GM04504 (cell line): ENCODE measurements at regions not wholly inside any gene's neighbourhood (a gene's known extent, or its start where the extent isn't known, plus 50 kb on each side); places are given as distances from the start of the nearest gene placed in this dataset.
"Not testable (repeated sequence)": the region's sequence is repeated elsewhere in the genome, so short reads cannot be mapped to it uniquely, and the experiment has no call there.

Source experiments
- DNase-seq: peaks from one replicate; pipeline ENCODE4 v3.0.0-alpha.2; 2012; ENCODE audit warnings: low read depth

- DNase-seq = no peak
Measured at GRCh38 chr7:81181066-81181465, 262.2 kb upstream of the SEMA3C start.

- no peak for DNase-seq
Measured at GRCh38 chr7:81180573-81180972, 261.7 kb upstream of the SEMA3C start.

- no peak for DNase-seq
Measured at GRCh38 chr7:81175275-81175940, 256.6 kb upstream of the SEMA3C start.

GRCh38 chr7:81173766-81174281 is 255.0 kb upstream of the SEMA3C start:
- DNase-seq = no peak

- no peak for DNase-seq
Measured at GRCh38 chr7:81170291-81170690, 251.4 kb upstream of the SEMA3C start.

GRCh38 chr7:81167934-81168333 is 249.1 kb upstream of the SEMA3C start:
- no peak for DNase-seq

- DNase-seq = no peak
Measured at GRCh38 chr7:81165070-81165469, 246.2 kb upstream of the SEMA3C start.

GRCh38 chr7:81162771-81163525 is 244.1 kb upstream of the SEMA3C start:
- no peak for DNase-seq

- no peak for DNase-seq
Measured at GRCh38 chr7:81162234-81162633, 243.4 kb upstream of the SEMA3C start.

GRCh38 chr7:81161451-81162075 is 242.7 kb upstream of the SEMA3C start:
- peak; percentile 85 for DNase-seq

- DNase-seq = no peak
Measured at GRCh38 chr7:81159402-81159801, 240.6 kb upstream of the SEMA3C start.

GRCh38 chr7:81158189-81158588 is 239.3 kb upstream of the SEMA3C start:
- DNase-seq = no peak

- no peak for DNase-seq
Measured at GRCh38 chr7:81155654-81156373, 237.0 kb upstream of the SEMA3C start.

- no peak for DNase-seq
Measured at GRCh38 chr7:81154565-81154964, 235.7 kb upstream of the SEMA3C start.

- DNase-seq = not testable (repeated sequence)
Measured at GRCh38 chr7:81152925-81153324, 234.1 kb upstream of the SEMA3C start.

- DNase-seq = no peak
Measured at GRCh38 chr7:81150951-81151361, 232.1 kb upstream of the SEMA3C start.

- no peak for DNase-seq
Measured at GRCh38 chr7:81143856-81144255, 225.0 kb upstream of the SEMA3C start.

GRCh38 chr7:81141257-81142205 is 222.7 kb upstream of the SEMA3C start:
- not testable (repeated sequence) for DNase-seq

- DNase-seq = no peak
Measured at GRCh38 chr7:81140775-81141174, 221.9 kb upstream of the SEMA3C start.

- DNase-seq = no peak
Measured at GRCh38 chr7:81140252-81140651, 221.4 kb upstream of the SEMA3C start.

- DNase-seq = no peak
Measured at GRCh38 chr7:81138870-81139269, 220.0 kb upstream of the SEMA3C start.
